H9 (cell line): ENCODE measurements at regions not wholly inside any gene's neighbourhood (a gene's known extent, or its start where the extent isn't known, plus 50 kb on each side); places are given as distances from the start of the nearest gene placed in this dataset.

ENCODE experiments used
- DNase-seq: peaks from one replicate; pipeline ENCODE4 v3.0.0-alpha.2; 2017
- H2AFZ ChIP-seq: one replicate; pipeline ENCODE4 v1.6.1; 2013; ENCODE audit warnings: mild to moderate bottlenecking, low read length, control low read depth, moderate library complexity
- H2AK5ac ChIP-seq: 2 replicates; pipeline ENCODE4 v1.6.1; 2013; ENCODE audit warnings: low read length, control low read depth, mixed read lengths; ENCODE audit not compliant: insufficient read length
- H2BK120ac ChIP-seq: one replicate; pipeline ENCODE4 v1.6.1; 2013; ENCODE audit warnings: low read depth, mild to moderate bottlenecking, low read length, control low read depth, inconsistent platforms; ENCODE audit not compliant: poor library complexity, severe bottlenecking
- H2BK12ac ChIP-seq: 2 replicates; pipeline ENCODE4 v1.6.1; 2013; ENCODE audit warnings: low read length, control low read depth, mixed read lengths, low read depth; ENCODE audit not compliant: insufficient read length
- H2BK15ac ChIP-seq: 2 replicates; pipeline ENCODE4 v1.6.1; 2013; ENCODE audit warnings: low read depth, low read length, control low read depth
- H2BK20ac ChIP-seq: one replicate; pipeline ENCODE4 v1.6.1; 2013; ENCODE audit warnings: low read depth, mild to moderate bottlenecking, low read length, control low read depth, inconsistent platforms; ENCODE audit not compliant: poor library complexity, severe bottlenecking
- H2BK5ac ChIP-seq: 2 replicates; pipeline ENCODE4 v1.6.1; 2013; ENCODE audit warnings: low read length, control low read depth, mixed read lengths; ENCODE audit not compliant: insufficient read length
- H3K14ac ChIP-seq: 2 replicates; pipeline ENCODE4 v1.6.1; 2013; ENCODE audit warnings: low read length, control low read depth; ENCODE audit not compliant: insufficient read depth
- H3K18ac ChIP-seq: 2 replicates; pipeline ENCODE4 v1.6.1; 2013; ENCODE audit warnings: low read depth, mild to moderate bottlenecking, mixed read lengths, low read length, control low read depth; ENCODE audit not compliant: insufficient read length
- H3K23ac ChIP-seq: 2 replicates; pipeline ENCODE4 v1.6.1; 2013; ENCODE audit warnings: low read length, control low read depth, mixed read lengths, low read depth; ENCODE audit not compliant: insufficient read length
- H3K23me2 ChIP-seq: 2 replicates; pipeline ENCODE4 v1.6.1; 2013; ENCODE audit warnings: low read depth, mild to moderate bottlenecking, mixed read lengths, low read length, control low read depth; ENCODE audit not compliant: insufficient read length, poor library complexity, severe bottlenecking
- H3K27ac ChIP-seq: 2 replicates; pipeline ENCODE4 v1.5.1; 2013; ENCODE audit warnings: low read length, control low read depth, mixed read lengths, low read depth; ENCODE audit not compliant: insufficient read length
- H3K27me3 ChIP-seq: 2 replicates; pipeline ENCODE4 v1.6.1; 2013; ENCODE audit warnings: low read length, control low read depth, inconsistent platforms; ENCODE audit not compliant: insufficient read depth
- H3K4ac ChIP-seq: 2 replicates; pipeline ENCODE4 v1.6.1; 2013; ENCODE audit warnings: low read depth, mild to moderate bottlenecking, control low read depth, inconsistent platforms, low read length, moderate library complexity
- H3K4me1 ChIP-seq: 2 replicates; pipeline ENCODE4 v1.6.1; 2013; ENCODE audit warnings: low read length, control low read depth, inconsistent platforms; ENCODE audit not compliant: insufficient read depth
- H3K4me2 ChIP-seq: 2 replicates; pipeline ENCODE4 v1.6.1; 2013; ENCODE audit warnings: low read length, control low read depth, mixed read lengths; ENCODE audit not compliant: insufficient read length, insufficient read depth
- H3K56ac ChIP-seq: 2 replicates; pipeline ENCODE4 v1.6.1; 2013; ENCODE audit warnings: low read depth, mild to moderate bottlenecking, mixed read lengths, low read length, control low read depth; ENCODE audit not compliant: insufficient read length
- H3K79me1 ChIP-seq: 2 replicates; pipeline ENCODE4 v1.6.1; 2013; ENCODE audit warnings: low read depth, mild to moderate bottlenecking, moderate library complexity, low read length, control low read depth, inconsistent platforms; ENCODE audit not compliant: insufficient read depth, poor library complexity, severe bottlenecking
- H3K79me2 ChIP-seq: 2 replicates; pipeline ENCODE4 v1.6.1; 2013; ENCODE audit warnings: low read length, control low read depth, inconsistent platforms; ENCODE audit not compliant: insufficient read depth
- H3K9ac ChIP-seq: 2 replicates; pipeline ENCODE4 v1.6.1; 2013; ENCODE audit warnings: low read length, control low read depth, mixed read lengths; ENCODE audit not compliant: insufficient read length; ENCODE audit errors: extremely low read depth
- H3K9me3 ChIP-seq: one replicate; pipeline ENCODE4 v1.6.1; 2013; ENCODE audit warnings: low read depth, low read length, inconsistent platforms; ENCODE audit not compliant: control insufficient read depth
- H3T11ph ChIP-seq: one replicate; pipeline ENCODE4 v1.6.1; 2013; ENCODE audit warnings: mild to moderate bottlenecking, low read length, control low read depth, inconsistent platforms
- H4K20me1 ChIP-seq: one replicate; pipeline ENCODE4 v1.6.1; 2013; ENCODE audit not compliant: control insufficient read depth, insufficient read length, insufficient read depth
- H4K5ac ChIP-seq: 2 replicates; pipeline ENCODE4 v1.6.1; 2013; ENCODE audit warnings: low read depth, mild to moderate bottlenecking, mixed read lengths, low read length, control low read depth; ENCODE audit not compliant: insufficient read length
- H4K8ac ChIP-seq: replicated peaks from 2 replicates; pipeline ENCODE4 v1.6.1; 2013; ENCODE audit warnings: low read length, control low read depth, mixed read lengths, low read depth; ENCODE audit not compliant: insufficient read length
- H4K91ac ChIP-seq: 2 replicates; pipeline ENCODE4 v1.6.1; 2013; ENCODE audit warnings: low read depth, mild to moderate bottlenecking, moderate library complexity, mixed read lengths, low read length, control low read depth; ENCODE audit not compliant: insufficient read length
- H3K27ac Mint-ChIP-seq, 3 experiments: 2 replicates in 2 of 3; 3 replicates in 1 of 3; pipeline ENCODE4 v1.8.0; 2020 to 2021; ENCODE audit warnings: mixed read lengths in 3 of 3, mild to moderate bottlenecking in 1 of 3, moderate library complexity in 1 of 3
- H3K27me3 Mint-ChIP-seq: 2 replicates; pipeline ENCODE4 v1.8.0; 2021; ENCODE audit warnings: low read depth, mild to moderate bottlenecking, moderate library complexity, mixed read lengths
- H3K36me3 Mint-ChIP-seq, 3 experiments: 2 replicates in 2 of 3; 3 replicates in 1 of 3; pipeline ENCODE4 v1.8.0; 2020 to 2021; ENCODE audit warnings: low read depth in 3 of 3, mixed read lengths in 3 of 3; ENCODE audit not compliant: insufficient read depth in 1 of 3
- H3K4me1 Mint-ChIP-seq, 2 experiments: 2 replicates each; pipeline ENCODE4 v1.8.0; 2020; ENCODE audit warnings: mixed read lengths in 2 of 2
- H3K4me3 Mint-ChIP-seq, 2 experiments: 2 replicates in 1 of 2; 3 replicates in 1 of 2; pipeline ENCODE4 v1.8.0; 2020 to 2021; ENCODE audit warnings: mild to moderate bottlenecking in 2 of 2, mixed read lengths in 2 of 2, moderate library complexity in 1 of 2
- H3K9me3 Mint-ChIP-seq, 2 experiments: 2 replicates in 1 of 2; 3 replicates in 1 of 2; pipeline ENCODE4 v1.8.0; 2020; ENCODE audit warnings: mild to moderate bottlenecking in 2 of 2, mixed read lengths in 2 of 2, moderate library complexity in 1 of 2
- CTCF ChIP-seq: fragments of 200-600 bp; sonication (generic); conservative IDR thresholded peaks from 3 replicates; pipeline ENCODE4 v1.8.0; 2021; ENCODE audit warnings: antibody characterized with exemption, mild to moderate bottlenecking
- WGBS: extraction: QIAGEN DNeasy Blood & Tissue Kit; methylation state at CpG from one replicate; pipeline ENCODE4 v1.1.7; 2013; ENCODE audit warnings: missing lambda C conversion rate, low lambda C conversion rate, mixed read lengths; ENCODE audit not compliant: insufficient read length; ENCODE audit errors: extremely low coverage; 5-methylcytosine and 5-hydroxymethylcytosine counted together

GRCh38 chr4:104811727-104812126, 317.0 kb upstream of the CXXC4 start:
- no peak overlapping the region for H3K4me3 Mint-ChIP-seq
- H3K27me3 Mint-ChIP-seq = no peaks in the 10 kb centered on the region
- H4K8ac ChIP-seq = no peak overlapping the region
- H3K79me2 ChIP-seq = no peaks in the 10 kb centered on the region
- no peaks in the 10 kb centered on the region for H3K27me3 ChIP-seq
- no peak overlapping the region for H2AK5ac ChIP-seq
- H3T11ph ChIP-seq = no peak overlapping the region
- no peaks in the 10 kb centered on the region for H3K4me1 ChIP-seq
- H2BK20ac ChIP-seq = no peak overlapping the region
- DNase-seq = no peak
- no peaks in the 10 kb centered on the region for H3K9me3 ChIP-seq
- no peaks in the 10 kb centered on the region for H3K23me2 ChIP-seq
- H3K9ac ChIP-seq = no peak overlapping the region
- H2BK15ac ChIP-seq = no peak overlapping the region
- H3K4me2 ChIP-seq = no peak overlapping the region
- H3K27ac Mint-ChIP-seq = no peak overlapping the region
- peaks cover 3% of the 10 kb centered on the region in 2 experiments; a peak in 2 of 5 replicates for H3K9me3 Mint-ChIP-seq
- no peak overlapping the region for H2AFZ ChIP-seq
- no peak overlapping the region for H3K23ac ChIP-seq
- H4K91ac ChIP-seq = no peak overlapping the region
- no peaks in the 10 kb centered on the region for H3K79me1 ChIP-seq
- H4K20me1 ChIP-seq = no peaks in the 10 kb centered on the region
- no CpG with 5 or more reads among the region's 3 CpGs for WGBS
- H2BK5ac ChIP-seq = no peak overlapping the region
- H2BK12ac ChIP-seq = no peak overlapping the region
- H2BK120ac ChIP-seq = no peak overlapping the region
- no peak overlapping the region for H3K56ac ChIP-seq
- H3K14ac ChIP-seq = no peak overlapping the region
- TF ChIP-seq CTCF = peak; percentile 49
- no peak overlapping the region for H3K27ac ChIP-seq
- no peak overlapping the region for H3K4ac ChIP-seq
- H3K36me3 Mint-ChIP-seq = peaks cover 0 to 5% (median 0%) of the 10 kb centered on the region in 3 experiments; a peak in 3 of 7 replicates
- H3K4me1 Mint-ChIP-seq = no peaks in the 10 kb centered on the region
- H3K18ac ChIP-seq = no peak overlapping the region
- no peak overlapping the region for H4K5ac ChIP-seq
